SK-N-SH (cell line): ENCODE measurements at regions not wholly inside any gene's neighbourhood (a gene's known extent, or its start where the extent isn't known, plus 50 kb on each side); places are given as distances from the start of the nearest gene placed in this dataset.

ENCODE experiments used
- CTCF ChIA-PET: fragments of 300-600, 350-600 bp; formaldehyde crosslinking; extraction: SDS; loops from one replicate; lab custom pipeline; 2021; lab: Yijun Ruan, JAX
- POLR2A ChIA-PET: fragments of 350-600 bp; sonication (Branson Sonifier 250); formaldehyde crosslinking; extraction: SDS; loops from one replicate; lab custom pipeline; 2020; ENCODE audit warnings: antibody characterized with exemption, inconsistent platforms; lab: Yijun Ruan, JAX
- DNase-seq: peaks from one replicate; pipeline ENCODE4 v3.0.0; 2012
- H2AFZ ChIP-seq: fragments of 200-600 bp; sonication (generic); 2 replicates; pipeline ENCODE4 v1.8.1; 2016; ENCODE audit warnings: antibody characterized with exemption, mild to moderate bottlenecking, low read depth
- H3F3A ChIP-seq: fragments of 200-600 bp; sonication (generic); replicated peaks from 2 replicates; pipeline ENCODE3; 2016; ENCODE audit warnings: antibody characterized with exemption, mild to moderate bottlenecking; ENCODE audit not compliant: insufficient read depth
- H3K27ac ChIP-seq, 2 experiments: fragments of 200-500 bp in 1 of 2; fragments of 200-600 bp in 1 of 2; sonication (Bioruptor generic) in 1 of 2; sonication (generic), shearing (Covaris generic) in 1 of 2; 2 replicates each; pipeline versions ENCODE4 v1.5.1 to v1.6.1; 2014 to 2016; ENCODE audit warnings: low read depth in 2 of 2, inconsistent platforms in 1 of 2, low read length in 1 of 2, mild to moderate bottlenecking in 1 of 2, mixed read lengths in 1 of 2
- H3K27me3 ChIP-seq: fragments of 200-600 bp; sonication (generic), shearing (Covaris generic); 2 replicates; pipeline ENCODE4 v1.6.1; 2016; ENCODE audit warnings: mixed run types; ENCODE audit not compliant: insufficient read depth
- H3K36me3 ChIP-seq, 2 experiments: fragments of 200-500 bp in 1 of 2; fragments of 200-600 bp in 1 of 2; sonication (Bioruptor generic) in 1 of 2; sonication (generic) in 1 of 2; replicated peaks in 1 of 2; 2 replicates each; pipeline versions ENCODE3 to v1.5.1; 2014 to 2016; ENCODE audit warnings: low read length in 1 of 2, mild to moderate bottlenecking in 1 of 2; ENCODE audit not compliant: insufficient read depth in 2 of 2, control insufficient read depth in 1 of 2
- H3K4me1 ChIP-seq, 2 experiments: fragments of 200-500 bp in 1 of 2; fragments of 200-600 bp in 1 of 2; sonication (Bioruptor generic) in 1 of 2; sonication (generic), shearing (Covaris generic) in 1 of 2; 2 replicates each; pipeline versions ENCODE4 v1.5.1 to v1.6.1; 2014 to 2016; ENCODE audit warnings: low read depth in 1 of 2, low read length in 1 of 2, mixed run types in 1 of 2; ENCODE audit not compliant: insufficient read depth in 2 of 2, control insufficient read depth in 1 of 2
- H3K4me2 ChIP-seq: fragments of 200-600 bp; sonication (generic), shearing (Covaris generic); 2 replicates; pipeline ENCODE4 v1.6.1; 2017; ENCODE audit warnings: mixed run types
- H3K4me3 ChIP-seq, 2 experiments: fragments of 200-500 bp in 1 of 2; fragments of 200-600 bp in 1 of 2; sonication (Bioruptor generic) in 1 of 2; sonication (generic), shearing (Covaris generic) in 1 of 2; 2 replicates each; pipeline versions ENCODE4 v1.5.1 to v1.8.1; 2014 to 2016; ENCODE audit warnings: low read depth in 2 of 2, inconsistent platforms in 1 of 2, low read length in 1 of 2, mild to moderate bottlenecking in 1 of 2, mixed read lengths in 1 of 2, moderate library complexity in 1 of 2
- H3K79me2 ChIP-seq: fragments of 200-600 bp; sonication (generic); 2 replicates; pipeline ENCODE4 v1.8.1; 2017; ENCODE audit warnings: mild to moderate bottlenecking; ENCODE audit not compliant: insufficient read depth
- H3K9ac ChIP-seq: fragments of 200-600 bp; sonication (generic); 2 replicates; pipeline ENCODE4 v1.6.1; 2017; ENCODE audit warnings: mixed run types
- H3K9me2 ChIP-seq: fragments of 200-600 bp; sonication (generic); 2 replicates; pipeline ENCODE4 v1.6.1; 2017; ENCODE audit warnings: mixed run types
- H3K9me3 ChIP-seq: fragments of 200-600 bp; sonication (generic); 2 replicates; pipeline ENCODE4 v1.6.1; 2017; ENCODE audit warnings: mixed run types, mild to moderate bottlenecking, moderate library complexity
- H4K20me1 ChIP-seq: fragments of 200-600 bp; sonication (generic); 2 replicates; pipeline ENCODE4 v1.6.1; 2017; ENCODE audit warnings: mild to moderate bottlenecking, mixed run types; ENCODE audit not compliant: insufficient read depth
- CHD2 ChIP-seq: fragments of 150-350 bp; IDR thresholded peaks from 2 replicates; pipeline ENCODE4 v1.6.1; 2018; ENCODE audit warnings: low read length; ENCODE audit not compliant: partially characterized antibody
- CTCF ChIP-seq: fragments of 200-600 bp; sonication (generic); IDR thresholded peaks from 2 replicates; pipeline ENCODE4 v1.6.1; 2017; ENCODE audit warnings: antibody characterized with exemption, mild to moderate bottlenecking, moderate library complexity
- ELF1 ChIP-seq: IDR thresholded peaks from 2 replicates; pipeline ENCODE4 v1.4.0; 2012
- FOXJ3 ChIP-seq: sonication (generic); formaldehyde crosslinking; IDR thresholded peaks from 2 replicates; pipeline ENCODE4 v1.5.1; 2020; ENCODE audit warnings: mild to moderate bottlenecking, missing genetic modification reagents
- GABPA ChIP-seq: IDR thresholded peaks from 2 replicates; pipeline ENCODE4 v1.4.0; 2012; ENCODE audit warnings: low read depth, mild to moderate bottlenecking
- IRF3 ChIP-seq: fragments of 150-350 bp; IDR thresholded peaks from 2 replicates; pipeline ENCODE4 v1.6.1; 2016; ENCODE audit warnings: mild to moderate bottlenecking, low read depth, low read length
- JUND ChIP-seq: IDR thresholded peaks from 2 replicates; pipeline ENCODE4 v1.4.0; 2012
- MAX ChIP-seq: IDR thresholded peaks from 2 replicates; pipeline ENCODE4 v1.4.0; 2012; ENCODE audit warnings: low read depth
- MEF2A ChIP-seq: IDR thresholded peaks from 2 replicates; pipeline ENCODE4 v1.4.0; 2012; ENCODE audit warnings: low read depth, borderline replicate concordance
- NRF1 ChIP-seq: IDR thresholded peaks from 2 replicates; pipeline ENCODE4 v1.6.1; 2012; ENCODE audit warnings: low read depth, mild to moderate bottlenecking, low read length
- PBX3 ChIP-seq: IDR thresholded peaks from 2 replicates; pipeline ENCODE4; 2012
- REST ChIP-seq: IDR thresholded peaks from 2 replicates; pipeline ENCODE4 v1.6.1; 2012; ENCODE audit warnings: mild to moderate bottlenecking, low read depth, low read length, moderate library complexity
- RXRA ChIP-seq: IDR thresholded peaks from 2 replicates; pipeline ENCODE4 v1.4.0; 2012; ENCODE audit warnings: low read depth, mild to moderate bottlenecking, borderline replicate concordance
- SIN3A ChIP-seq: IDR thresholded peaks from 2 replicates; pipeline ENCODE4 v1.6.1; 2012; ENCODE audit warnings: low read depth, mild to moderate bottlenecking, low read length, moderate library complexity, borderline replicate concordance
- USF2 ChIP-seq: fragments of 150-350 bp; IDR thresholded peaks from 2 replicates; pipeline ENCODE4 v1.6.1; 2017; ENCODE audit warnings: antibody characterized with exemption, low read length, low read depth, borderline replicate concordance
- WGBS: methylation state at CpG from one replicate; pipeline ENCODE4 v1.1.6; 2017; ENCODE audit warnings: low lambda C conversion rate; 5-methylcytosine and 5-hydroxymethylcytosine counted together

GRCh38 chr2:117631152-117631945, 183.1 kb upstream of the DDX18 start (continued):
- TF ChIP-seq REST (no peak), IRF3 (no peak), RXRA (no peak), JUND (0 out of 2 replicates have a peak, but pooled peaks have one; percentile 19), MAX (no peak), GABPA (no peak)

- 5% methylated on average over 4 of the region's 4 CpGs for WGBS
- Histone ChIP-seq H3K9me2 (no peaks in the 10 kb centered on the region), H3K9ac (no peak overlapping the region), H3K36me3 (no peaks in the 10 kb centered on the region), H4K20me1 (no peaks in the 10 kb centered on the region), H3K79me2 (no peaks in the 10 kb centered on the region), H3K27ac (peak overlapping the region in 1 of 2 experiments; percentile 36; a peak in 1 of 4 replicates), H3K9me3 (no peaks in the 10 kb centered on the region), H3K4me1 (peaks cover 0 to 20% of the 10 kb centered on the region in 2 experiments; a peak in 2 of 4 replicates), H2AFZ (no peak overlapping the region), H3K4me2 (no peak overlapping the region), H3K4me3 (no peak overlapping the region), H3K27me3 (no peaks in the 10 kb centered on the region), H3F3A (no peaks in the 10 kb centered on the region)
- POLR2A ChIA-PET, result no interaction called here
- DNase-seq, result no peak
- TF ChIP-seq SIN3A, result no peak
- TF ChIP-seq USF2, result no peak
- no peak for TF ChIP-seq CHD2
- no peak for TF ChIP-seq GABPA
- no peak for TF ChIP-seq IRF3
- TF ChIP-seq ELF1, result no peak
- no peak for TF ChIP-seq FOXJ3 (CRISPR knock-in tag)
- no peak for TF ChIP-seq PBX3
- TF ChIP-seq CTCF, result no peak
- TF ChIP-seq MEF2A, result no peak
- no peak for TF ChIP-seq RXRA
- no peak for TF ChIP-seq NRF1
- CTCF ChIA-PET, result no interaction called here
These were observed 179.0 kb upstream of the DDX18 start for GRCh38 chr2:117635481-117635880.
